HepG2 (cell line): ENCODE measurements at regions not wholly inside any gene's neighbourhood (a gene's known extent, or its start where the extent isn't known, plus 50 kb on each side); places are given as distances from the start of the nearest gene placed in this dataset.

Experiments used
- ATAC-seq: fragments of 200-7000 bp; cut with Tn5 transposase; 3 replicates; pipeline ENCODE4 v1.9.1; 2020; ENCODE audit warnings: mild to moderate bottlenecking, moderate library complexity
- BruUV-seq: library from RNA; stranded (reverse); fragments of 400-500 nt; replicated peaks from 2 replicates; lab custom pipeline; 2021; lab: Mats Ljungman, UMichigan
- CTCF ChIA-PET: fragments of 300-600 bp; formaldehyde crosslinking; extraction: SDS; loops from one replicate; lab custom pipeline; 2021; ENCODE audit warnings: low total read pairs, inconsistent platforms, low intra/inter-chr PET ratio; lab: Yijun Ruan, JAX
- POLR2A ChIA-PET: fragments of 350-600 bp; sonication (Branson Sonifier 250); formaldehyde crosslinking; loops from one replicate; lab custom pipeline; 2020; ENCODE audit warnings: antibody characterized with exemption, inconsistent platforms; lab: Yijun Ruan, JAX
- DNase-seq: peaks from one replicate; pipeline ENCODE4 v3.0.0-alpha.2; 2015; ENCODE audit warnings: low spot score
- FAIRE-seq: peaks from 3 replicates; lab custom pipeline; 2011; peaks lifted over from hg19 to GRCh38; lab: Jason Lieb, UNC
- H2AFZ ChIP-seq: one replicate; pipeline ENCODE4 v1.6.1; 2011; ENCODE audit warnings: low read length, inconsistent platforms
- H3K27ac ChIP-seq: fragments of 300-600 bp; 3 replicates; pipeline ENCODE4 v1.8.0; 2011; ENCODE audit warnings: mixed run types, mild to moderate bottlenecking, mixed read lengths, low read length, inconsistent platforms; ENCODE audit not compliant: insufficient read depth; ENCODE audit errors: extremely low read length
- H3K27me3 ChIP-seq, 2 experiments: fragments of 200-600 bp in 1 of 2; 2 replicates in 1 of 2; 3 replicates in 1 of 2; pipeline versions ENCODE4 v1.6.0 to v1.8.0; 2011; ENCODE audit warnings: low read length in 2 of 2, mild to moderate bottlenecking in 2 of 2, moderate library complexity in 2 of 2, inconsistent platforms in 1 of 2; ENCODE audit not compliant: insufficient read depth in 2 of 2, control insufficient read depth in 1 of 2
- H3K36me3 ChIP-seq, 2 experiments: fragments of 200-600 bp in 1 of 2; replicated peaks in 1 of 2; 2 replicates in 1 of 2; 3 replicates in 1 of 2; pipeline versions ENCODE4 v1.5.1 to v1.8.0; 2011; ENCODE audit warnings: low read length in 2 of 2, inconsistent platforms in 1 of 2; ENCODE audit not compliant: insufficient read depth in 2 of 2, control insufficient read depth in 1 of 2
- H3K4me1 ChIP-seq: 2 replicates; pipeline ENCODE4 v1.5.1; 2012; ENCODE audit warnings: low read length, inconsistent platforms; ENCODE audit not compliant: insufficient read depth
- H3K4me2 ChIP-seq: 2 replicates; pipeline ENCODE4 v1.6.0; 2011; ENCODE audit warnings: low read depth, low read length, inconsistent platforms
- H3K4me3 ChIP-seq, 3 experiments: fragments of 200-600 bp in 1 of 3; sonication (generic), shearing (Covaris generic) in 1 of 3; replicated peaks in 1 of 3; 2 replicates each; pipeline ENCODE4 v1.5.1; 2011 to 2016; ENCODE audit warnings: low read length in 3 of 3, inconsistent platforms in 2 of 3, low read depth in 2 of 3, mild to moderate bottlenecking in 2 of 3, control low read depth in 1 of 3, mixed read lengths in 1 of 3; ENCODE audit not compliant: insufficient read depth in 1 of 3
- H3K79me2 ChIP-seq: one replicate; pipeline ENCODE4 v1.6.1; 2011; ENCODE audit warnings: low read length, inconsistent platforms; ENCODE audit not compliant: insufficient read depth
- H3K9ac ChIP-seq: 2 replicates; pipeline ENCODE4 v1.6.0; 2011; ENCODE audit warnings: mild to moderate bottlenecking, low read depth, low read length, inconsistent platforms; ENCODE audit not compliant: insufficient read depth
- H3K9me3 ChIP-seq: 2 replicates; pipeline ENCODE4 v1.5.1; 2012; ENCODE audit warnings: mild to moderate bottlenecking, low read length
- H4K20me1 ChIP-seq: 2 replicates; pipeline ENCODE4 v1.6.0; 2011; ENCODE audit warnings: inconsistent platforms, mild to moderate bottlenecking, low read length, moderate library complexity; ENCODE audit not compliant: insufficient read depth
- FOXP1 ChIP-seq, 2 experiments: fragments of 450-650 bp in 1 of 2; IDR thresholded peaks; 2 replicates each; pipeline ENCODE4 v1.6.1; 2017 to 2018; ENCODE audit warnings: antibody characterized with exemption in 1 of 2
- LBX2 ChIP-seq: sonication (generic); formaldehyde crosslinking; IDR thresholded peaks from 2 replicates; pipeline ENCODE4 v1.5.0; 2020; ENCODE audit warnings: missing genetic modification reagents, mild to moderate bottlenecking, borderline replicate concordance
- NR0B2 ChIP-seq: sonication (generic); formaldehyde crosslinking; IDR thresholded peaks from 2 replicates; pipeline ENCODE4 v1.4.0; 2020; ENCODE audit warnings: mild to moderate bottlenecking, missing genetic modification reagents
- NR2F2 ChIP-seq: IDR thresholded peaks from 2 replicates; pipeline ENCODE4 v1.6.1; 2012; ENCODE audit warnings: low read depth, inconsistent platforms, borderline replicate concordance
- TFE3 ChIP-seq: IDR thresholded peaks from 2 replicates; pipeline ENCODE4 v1.6.1; 2016
- ZFP62 ChIP-seq: sonication (generic); formaldehyde crosslinking; IDR thresholded peaks from 2 replicates; pipeline ENCODE4 v1.4.0; 2020; ENCODE audit warnings: missing genetic modification reagents
- ZNF225 ChIP-seq: sonication (generic); formaldehyde crosslinking; IDR thresholded peaks from 2 replicates; pipeline ENCODE4 v1.4.0; 2020; ENCODE audit warnings: mild to moderate bottlenecking, missing genetic modification reagents
- ZNF576 ChIP-seq: sonication (generic); formaldehyde crosslinking; IDR thresholded peaks from 2 replicates; pipeline ENCODE4 v1.4.0; 2020; ENCODE audit warnings: mild to moderate bottlenecking, missing genetic modification reagents
- WGBS: methylation state at CpG from one replicate; pipeline ENCODE4 v1.1.6; 2017; ENCODE audit warnings: low lambda C conversion rate; 5-methylcytosine and 5-hydroxymethylcytosine counted together
- in situ Hi-C: cut with HindIII; loops from 2 replicates; pipeline ENCODE4 v1.10.0; 2017; ENCODE audit warnings: low pct_unique_long_range_greater_than_20kb; ENCODE audit not compliant: extremely low pct_ligation_motif_present
- intact Hi-C: fragments of 100-400 bp; cut with micrococcal nuclease; formaldehyde crosslinking; loops from one replicate; pipeline ENCODE4 v1.10.0; 2022; ENCODE audit not compliant: unreplicated experiment
- TF ChIP-seq, protein P1 (sequence below): sonication (generic); formaldehyde crosslinking; IDR thresholded peaks from 2 replicates; pipeline ENCODE4 v1.8.0; 2022; ENCODE audit warnings: mild to moderate bottlenecking, missing genetic modification reagents
- TF ChIP-seq, protein P2 (sequence below): fragments of 450-650 bp; IDR thresholded peaks from 2 replicates; pipeline ENCODE4 v1.6.1; 2017; ENCODE audit warnings: mild to moderate bottlenecking
- TF ChIP-seq, protein P3 (sequence below): sonication (generic); formaldehyde crosslinking; IDR thresholded peaks from 2 replicates; pipeline ENCODE4 v1.4.0; 2020; ENCODE audit warnings: missing genetic modification reagents

- intact Hi-C loops, result no loop called here
- DNase-seq, result no peak
- in situ Hi-C loops, result no loop called here
- no peak overlapping the region for H3K4me3 ChIP-seq
- H3K9ac ChIP-seq, result no peak overlapping the region
- FAIRE-seq, result no peak
- WGBS, result 3% methylated on average over 1 of the region's 1 CpG
- no peak overlapping the region for H3K4me2 ChIP-seq
- H4K20me1 ChIP-seq, result no peaks in the 10 kb centered on the region
- ChIA-PET POLR2A (no interaction called here), CTCF (no interaction called here)
- ATAC-seq, result no peak
- no peaks in the 10 kb centered on the region for H3K4me1 ChIP-seq
- H3K27ac ChIP-seq, result no peak overlapping the region
- BruUV-seq, result no TSS peak
- no peaks in the 10 kb centered on the region for H3K27me3 ChIP-seq
- no peaks in the 10 kb centered on the region for H3K36me3 ChIP-seq
- H2AFZ ChIP-seq, result no peak overlapping the region
- no peaks in the 10 kb centered on the region for H3K79me2 ChIP-seq
- H3K9me3 ChIP-seq, result peaks cover 73% of the 10 kb centered on the region
- TF ChIP-seq NR2F2 (no peak), NR0B2 (no peak), ZNF225 (CRISPR knock-in tag) (no peak), ZFP62 (CRISPR knock-in tag) (no peak), LBX2 (CRISPR knock-in tag) (no peak), ZNF576 (no peak), TFE3 (CRISPR knock-in tag) (no peak), FOXP1 (IDR thresholded peaks at IDR 0.05) (no peak), FOXP1 (CRISPR knock-in tag; IDR thresholded peaks at IDR 0.05) (no peak)
- TF ChIP-seq, protein P1, sequence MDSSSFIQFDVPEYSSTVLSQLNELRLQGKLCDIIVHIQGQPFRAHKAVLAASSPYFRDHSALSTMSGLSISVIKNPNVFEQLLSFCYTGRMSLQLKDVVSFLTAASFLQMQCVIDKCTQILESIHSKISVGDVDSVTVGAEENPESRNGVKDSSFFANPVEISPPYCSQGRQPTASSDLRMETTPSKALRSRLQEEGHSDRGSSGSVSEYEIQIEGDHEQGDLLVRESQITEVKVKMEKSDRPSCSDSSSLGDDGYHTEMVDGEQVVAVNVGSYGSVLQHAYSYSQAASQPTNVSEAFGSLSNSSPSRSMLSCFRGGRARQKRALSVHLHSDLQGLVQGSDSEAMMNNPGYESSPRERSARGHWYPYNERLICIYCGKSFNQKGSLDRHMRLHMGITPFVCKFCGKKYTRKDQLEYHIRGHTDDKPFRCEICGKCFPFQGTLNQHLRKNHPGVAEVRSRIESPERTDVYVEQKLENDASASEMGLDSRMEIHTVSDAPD (CRISPR knock-in tag), result no peak
- TF ChIP-seq, protein P2, sequence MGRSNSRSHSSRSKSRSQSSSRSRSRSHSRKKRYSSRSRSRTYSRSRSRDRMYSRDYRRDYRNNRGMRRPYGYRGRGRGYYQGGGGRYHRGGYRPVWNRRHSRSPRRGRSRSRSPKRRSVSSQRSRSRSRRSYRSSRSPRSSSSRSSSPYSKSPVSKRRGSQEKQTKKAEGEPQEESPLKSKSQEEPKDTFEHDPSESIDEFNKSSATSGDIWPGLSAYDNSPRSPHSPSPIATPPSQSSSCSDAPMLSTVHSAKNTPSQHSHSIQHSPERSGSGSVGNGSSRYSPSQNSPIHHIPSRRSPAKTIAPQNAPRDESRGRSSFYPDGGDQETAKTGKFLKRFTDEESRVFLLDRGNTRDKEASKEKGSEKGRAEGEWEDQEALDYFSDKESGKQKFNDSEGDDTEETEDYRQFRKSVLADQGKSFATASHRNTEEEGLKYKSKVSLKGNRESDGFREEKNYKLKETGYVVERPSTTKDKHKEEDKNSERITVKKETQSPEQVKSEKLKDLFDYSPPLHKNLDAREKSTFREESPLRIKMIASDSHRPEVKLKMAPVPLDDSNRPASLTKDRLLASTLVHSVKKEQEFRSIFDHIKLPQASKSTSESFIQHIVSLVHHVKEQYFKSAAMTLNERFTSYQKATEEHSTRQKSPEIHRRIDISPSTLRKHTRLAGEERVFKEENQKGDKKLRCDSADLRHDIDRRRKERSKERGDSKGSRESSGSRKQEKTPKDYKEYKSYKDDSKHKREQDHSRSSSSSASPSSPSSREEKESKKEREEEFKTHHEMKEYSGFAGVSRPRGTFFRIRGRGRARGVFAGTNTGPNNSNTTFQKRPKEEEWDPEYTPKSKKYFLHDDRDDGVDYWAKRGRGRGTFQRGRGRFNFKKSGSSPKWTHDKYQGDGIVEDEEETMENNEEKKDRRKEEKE, result no peak
- TF ChIP-seq, protein P3, sequence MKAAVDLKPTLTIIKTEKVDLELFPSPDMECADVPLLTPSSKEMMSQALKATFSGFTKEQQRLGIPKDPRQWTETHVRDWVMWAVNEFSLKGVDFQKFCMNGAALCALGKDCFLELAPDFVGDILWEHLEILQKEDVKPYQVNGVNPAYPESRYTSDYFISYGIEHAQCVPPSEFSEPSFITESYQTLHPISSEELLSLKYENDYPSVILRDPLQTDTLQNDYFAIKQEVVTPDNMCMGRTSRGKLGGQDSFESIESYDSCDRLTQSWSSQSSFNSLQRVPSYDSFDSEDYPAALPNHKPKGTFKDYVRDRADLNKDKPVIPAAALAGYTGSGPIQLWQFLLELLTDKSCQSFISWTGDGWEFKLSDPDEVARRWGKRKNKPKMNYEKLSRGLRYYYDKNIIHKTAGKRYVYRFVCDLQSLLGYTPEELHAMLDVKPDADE (CRISPR knock-in tag), result no peak
- TF ChIP-seq, all 625 proteins: peak for 0
Observed at GRCh38 chr2:122982936-122983335, 1042.2 kb upstream of the CNTNAP5 start.
